HL-60 (cell line): ENCODE measurements at regions not wholly inside any gene's neighbourhood (a gene's known extent, or its start where the extent isn't known, plus 50 kb on each side); places are given as distances from the start of the nearest gene placed in this dataset.
"Not testable (repeated sequence)": the region's sequence is repeated elsewhere in the genome, so short reads cannot be mapped to it uniquely, and the experiment has no call there.

ENCODE experiments used
- DNase-seq, 2 experiments: peaks; one replicate each; pipeline ENCODE4 v3.0.0-alpha.2; 2010 to 2020; ENCODE audit warnings: low read depth in 1 of 2, low spot score in 1 of 2
- H3K27ac ChIP-seq: fragments of 250-450 bp; sonication (Bioruptor Pico); replicated peaks from 2 replicates; pipeline ENCODE4 v1.5.1; 2020; ENCODE audit warnings: mild to moderate bottlenecking, moderate library complexity
- H3K27me3 ChIP-seq: fragments of 250-450 bp; sonication (Bioruptor Pico); 2 replicates; pipeline ENCODE4 v1.5.1; 2021; ENCODE audit warnings: mild to moderate bottlenecking, moderate library complexity; ENCODE audit not compliant: insufficient read depth, poor library complexity, severe bottlenecking
- H3K4me3 ChIP-seq: replicated peaks from 2 replicates; pipeline ENCODE4 v1.5.1; 2011; ENCODE audit warnings: mild to moderate bottlenecking, control low read depth, low read length; ENCODE audit not compliant: insufficient read depth
- CTCF ChIP-seq: IDR thresholded peaks from one replicate; pipeline ENCODE4 v1.5.1; 2011; ENCODE audit warnings: low read length, control low read depth, inconsistent platforms; ENCODE audit not compliant: insufficient read depth
- GABPA ChIP-seq: IDR thresholded peaks from 2 replicates; pipeline ENCODE4 v1.6.1; 2012; ENCODE audit warnings: low read depth
- POLR2AphosphoS5 ChIP-seq: IDR thresholded peaks from 2 replicates; pipeline ENCODE4 v1.6.1; 2012; ENCODE audit warnings: low read depth
- SPI1 ChIP-seq: IDR thresholded peaks from 2 replicates; pipeline ENCODE4 v1.6.1; 2012; ENCODE audit warnings: low read depth, mild to moderate bottlenecking, borderline replicate concordance
- TF ChIP-seq, protein P1 (sequence below): IDR thresholded peaks from 2 replicates; pipeline ENCODE4 v1.6.1; 2012; ENCODE audit warnings: low read depth; ENCODE audit not compliant: insufficient replicate concordance

DNA sequence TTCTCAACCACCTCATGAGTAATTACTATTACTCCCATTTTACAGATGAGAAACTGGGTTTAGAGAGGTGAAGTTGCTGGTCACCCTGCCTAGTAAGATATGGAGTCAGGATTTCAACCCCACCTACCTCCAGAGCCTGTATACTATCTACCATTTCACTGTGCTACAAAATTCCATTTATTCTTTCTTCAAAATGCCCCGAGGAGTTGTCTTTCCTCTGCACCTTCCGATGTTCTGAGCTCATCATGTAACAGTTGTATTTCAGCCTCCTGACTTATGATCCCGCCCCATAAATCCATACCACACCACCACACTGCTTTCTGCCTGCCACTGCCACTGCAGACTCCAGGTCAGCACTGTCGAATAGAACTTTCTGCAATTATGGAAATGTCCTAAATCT, 71.3 kb upstream of the SLC25A36 start:
- DNase-seq: no peak
- Histone ChIP-seq H3K27ac (no peak overlapping the region), H3K4me3 (no peak overlapping the region), H3K27me3 (peaks cover 2% of the 10 kb centered on the region)
- TF ChIP-seq GABPA (no peak), POLR2AphosphoS5 (no peak), CTCF (no peak), SPI1 (no peak)
- TF ChIP-seq, protein P1, sequence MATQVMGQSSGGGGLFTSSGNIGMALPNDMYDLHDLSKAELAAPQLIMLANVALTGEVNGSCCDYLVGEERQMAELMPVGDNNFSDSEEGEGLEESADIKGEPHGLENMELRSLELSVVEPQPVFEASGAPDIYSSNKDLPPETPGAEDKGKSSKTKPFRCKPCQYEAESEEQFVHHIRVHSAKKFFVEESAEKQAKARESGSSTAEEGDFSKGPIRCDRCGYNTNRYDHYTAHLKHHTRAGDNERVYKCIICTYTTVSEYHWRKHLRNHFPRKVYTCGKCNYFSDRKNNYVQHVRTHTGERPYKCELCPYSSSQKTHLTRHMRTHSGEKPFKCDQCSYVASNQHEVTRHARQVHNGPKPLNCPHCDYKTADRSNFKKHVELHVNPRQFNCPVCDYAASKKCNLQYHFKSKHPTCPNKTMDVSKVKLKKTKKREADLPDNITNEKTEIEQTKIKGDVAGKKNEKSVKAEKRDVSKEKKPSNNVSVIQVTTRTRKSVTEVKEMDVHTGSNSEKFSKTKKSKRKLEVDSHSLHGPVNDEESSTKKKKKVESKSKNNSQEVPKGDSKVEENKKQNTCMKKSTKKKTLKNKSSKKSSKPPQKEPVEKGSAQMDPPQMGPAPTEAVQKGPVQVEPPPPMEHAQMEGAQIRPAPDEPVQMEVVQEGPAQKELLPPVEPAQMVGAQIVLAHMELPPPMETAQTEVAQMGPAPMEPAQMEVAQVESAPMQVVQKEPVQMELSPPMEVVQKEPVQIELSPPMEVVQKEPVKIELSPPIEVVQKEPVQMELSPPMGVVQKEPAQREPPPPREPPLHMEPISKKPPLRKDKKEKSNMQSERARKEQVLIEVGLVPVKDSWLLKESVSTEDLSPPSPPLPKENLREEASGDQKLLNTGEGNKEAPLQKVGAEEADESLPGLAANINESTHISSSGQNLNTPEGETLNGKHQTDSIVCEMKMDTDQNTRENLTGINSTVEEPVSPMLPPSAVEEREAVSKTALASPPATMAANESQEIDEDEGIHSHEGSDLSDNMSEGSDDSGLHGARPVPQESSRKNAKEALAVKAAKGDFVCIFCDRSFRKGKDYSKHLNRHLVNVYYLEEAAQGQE: no peak

DNA sequence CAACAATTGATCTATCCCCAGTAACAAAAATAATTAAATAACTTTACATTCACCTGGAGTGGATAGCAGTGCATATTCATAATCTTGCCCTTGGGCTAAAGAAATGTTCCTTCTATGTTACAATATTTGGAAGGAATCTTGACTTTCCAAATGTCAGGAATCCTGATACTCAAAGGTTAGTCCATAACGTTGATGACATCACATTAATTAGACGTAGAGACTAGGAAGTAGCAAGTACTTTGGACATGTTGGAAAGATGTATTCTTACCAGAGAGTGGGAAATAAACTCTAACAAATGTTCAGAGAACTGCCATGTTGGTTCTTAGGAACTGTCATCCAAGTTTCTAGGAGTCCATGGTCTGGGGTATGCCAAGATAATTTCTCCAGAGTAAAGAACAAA, 70.6 kb upstream of the SLC25A36 start:
- Histone ChIP-seq H3K27ac (no peak overlapping the region), H3K4me3 (no peak overlapping the region), H3K27me3 (peaks cover 2% of the 10 kb centered on the region)
- no peak for DNase-seq
- TF ChIP-seq CTCF (no peak), SPI1 (no peak), POLR2AphosphoS5 (no peak), GABPA (no peak)
- TF ChIP-seq, protein P1: no peak

- DNase-seq, H3K27me3 ChIP-seq, H3K27ac ChIP-seq, H3K4me3 ChIP-seq: not testable (repeated sequence)
Observed at GRCh38 chr3:140872165-140872564, 69.5 kb upstream of the SLC25A36 start.

DNA sequence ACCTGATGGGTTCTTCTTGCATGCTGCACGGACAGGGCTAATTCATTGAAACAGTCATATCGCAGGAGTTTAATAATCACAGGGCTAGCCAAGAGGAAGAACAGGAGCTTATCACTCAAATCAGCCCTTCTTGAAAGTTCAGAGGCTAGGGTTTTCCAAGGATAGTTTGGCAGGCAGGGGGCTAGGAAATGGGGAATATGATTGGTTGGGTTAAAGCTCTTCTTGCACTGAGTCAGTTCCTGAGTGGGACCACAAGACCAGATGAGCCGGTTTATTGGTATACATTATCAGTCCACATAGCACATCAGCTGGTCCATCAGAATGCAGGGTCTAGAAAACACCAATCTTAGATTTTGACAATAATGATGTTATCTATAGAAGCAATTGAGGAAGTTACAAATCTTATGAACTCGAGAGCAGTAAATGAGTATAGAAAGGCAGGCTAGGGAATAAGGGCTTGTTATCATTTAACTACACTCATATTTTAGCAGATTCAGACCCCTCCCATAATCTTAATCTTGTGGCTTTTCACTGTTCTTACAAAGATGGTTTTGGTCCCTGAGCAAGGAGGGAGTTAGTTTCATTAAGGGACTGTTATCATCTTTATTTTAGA, 58.1 kb upstream of the SLC25A36 start:
- no peaks in the 10 kb centered on the region for H3K27me3 ChIP-seq
- no peak for DNase-seq
- H3K27ac ChIP-seq: no peak overlapping the region
- no peak for TF ChIP-seq GABPA
- no peak for TF ChIP-seq POLR2AphosphoS5
- TF ChIP-seq, protein P1: no peak
- no peak for TF ChIP-seq SPI1
- TF ChIP-seq CTCF: no peak
- no peak overlapping the region for H3K4me3 ChIP-seq

- not testable (repeated sequence) for H3K27me3 ChIP-seq, H3K27ac ChIP-seq, DNase-seq, H3K4me3 ChIP-seq
Observed at GRCh38 chr3:140885697-140886096, 55.9 kb upstream of the SLC25A36 start.
